GM19463 (cell line): ENCODE measurements at regions not wholly inside any gene's neighbourhood (a gene's known extent, or its start where the extent isn't known, plus 50 kb on each side); places are given as distances from the start of the nearest gene placed in this dataset.

Experiments
- ATAC-seq: cut with Tn5 transposase; IDR thresholded peaks from one replicate; pipeline ENCODE4 v1.9.1; 2021; ENCODE audit warnings: mild to moderate bottlenecking, moderate library complexity; ENCODE audit not compliant: unreplicated experiment

- ATAC-seq: no peak
These were observed 1023.2 kb downstream of the KCNT2 start for GRCh38 chr1:195584870-195585624.

- no peak for ATAC-seq
These were observed 1027.3 kb downstream of the KCNT2 start for GRCh38 chr1:195580988-195581387.

GRCh38 chr1:195577748-195578147, 1030.5 kb downstream of the KCNT2 start:
- no peak for ATAC-seq

- ATAC-seq: no peak
These were observed 1031.6 kb downstream of the KCNT2 start for GRCh38 chr1:195576641-195577040.

- ATAC-seq: no peak
These were observed 1033.7 kb downstream of the KCNT2 start for GRCh38 chr1:195574511-195574910.

- ATAC-seq: no peak
These were observed 1038.3 kb downstream of the KCNT2 start for GRCh38 chr1:195569934-195570333.

- ATAC-seq: no peak
These were observed 1039.9 kb downstream of the KCNT2 start for GRCh38 chr1:195568389-195568788.

- ATAC-seq: no peak
These were observed 1046.2 kb downstream of the KCNT2 start for GRCh38 chr1:195562074-195562473.

- ATAC-seq: no peak
These were observed 1058.0 kb downstream of the KCNT2 start for GRCh38 chr1:195550071-195550862.

GRCh38 chr1:195530961-195531360, 1077.3 kb downstream of the KCNT2 start:
- no peak for ATAC-seq

GRCh38 chr1:195529881-195530280, 1078.4 kb downstream of the KCNT2 start:
- ATAC-seq: no peak

- ATAC-seq: peak; percentile 47
These were observed 1087.5 kb downstream of the KCNT2 start for GRCh38 chr1:195520757-195521156.

GRCh38 chr1:195516036-195516435, 1092.2 kb downstream of the KCNT2 start:
- no peak for ATAC-seq

GRCh38 chr1:195511501-195511900, 1096.7 kb downstream of the KCNT2 start:
- no peak for ATAC-seq

GRCh38 chr1:195501118-195501517, 1107.1 kb downstream of the KCNT2 start:
- ATAC-seq: no peak

GRCh38 chr1:195495720-195496635, 1112.3 kb downstream of the KCNT2 start:
- ATAC-seq: peak; percentile 57

- ATAC-seq: no peak
These were observed 1126.1 kb downstream of the KCNT2 start for GRCh38 chr1:195482137-195482536.

- no peak for ATAC-seq
These were observed 1126.9 kb downstream of the KCNT2 start for GRCh38 chr1:195481293-195481692.

GRCh38 chr1:195475568-195475967, 1132.7 kb downstream of the KCNT2 start:
- ATAC-seq: no peak

GRCh38 chr1:195472291-195472690, 1135.9 kb downstream of the KCNT2 start:
- ATAC-seq: no peak

- ATAC-seq: no peak
These were observed 1141.6 kb downstream of the KCNT2 start for GRCh38 chr1:195466639-195467038.
